Esophagus squamous epithelium (tissue), 4 donors: ENCODE measurements at regions not wholly inside any gene's neighbourhood (a gene's known extent, or its start where the extent isn't known, plus 50 kb on each side); places are given as distances from the start of the nearest gene placed in this dataset.

Experiments used
- CTCF ChIP-seq, 6 experiments: fragments of 450-650 bp in 4 of 6; fragments of 200-600 bp in 2 of 6; sonication (generic) in 2 of 6; IDR thresholded peaks; one replicate each; pipeline ENCODE4 v1.5.1; 2016 to 2019; ENCODE audit warnings: antibody characterized with exemption in 6 of 6, mild to moderate bottlenecking in 4 of 6, moderate library complexity in 4 of 6
- POLR2A ChIP-seq, 4 donors: fragments of 450-650 bp; IDR thresholded peaks; one replicate each; pipeline ENCODE4 v1.6.1; 2017; ENCODE audit warnings: antibody characterized with exemption in 4 of 4, mild to moderate bottlenecking in 4 of 4, moderate library complexity in 3 of 4

- TF ChIP-seq CTCF (IDR thresholded peaks at IDR 0.05) (no peak), POLR2A (IDR thresholded peaks at IDR 0.05) (no peak)
Measured at GRCh38 chr4:165803005-165803404, 70.0 kb upstream of the TLL1 start.
